C4-2B (cell line): ENCODE measurements at regions not wholly inside any gene's neighbourhood (a gene's known extent, or its start where the extent isn't known, plus 50 kb on each side); places are given as distances from the start of the nearest gene placed in this dataset.

Experiments
- H3K27ac ChIP-seq: fragments of 450-650 bp; 2 replicates; pipeline ENCODE4 v1.5.1; 2017
- CTCF ChIP-seq: fragments of 450-650 bp; conservative IDR thresholded peaks from 2 replicates; pipeline ENCODE4 v1.5.1; 2017; ENCODE audit warnings: mild to moderate bottlenecking
- ZFX ChIP-seq: fragments of 450-650 bp; IDR thresholded peaks from 2 replicates; pipeline ENCODE4 v1.6.1; 2017

- no peak for TF ChIP-seq ZFX
- H3K27ac ChIP-seq, result no peak overlapping the region
Observed at GRCh38 chr6:135592276-135592675, 94.7 kb upstream of the AHI1 start.

- no peak for TF ChIP-seq CTCF
- no peak for TF ChIP-seq ZFX
- H3K27ac ChIP-seq, result no peak overlapping the region
Observed at GRCh38 chr6:135594000-135594399, 96.5 kb upstream of the AHI1 start.

- TF ChIP-seq ZFX, result no peak
- no peak for TF ChIP-seq CTCF
- H3K27ac ChIP-seq, result no peak overlapping the region
Observed at GRCh38 chr6:135600086-135600702, 102.7 kb upstream of the AHI1 start.

- H3K27ac ChIP-seq, result no peak overlapping the region
- TF ChIP-seq ZFX, result no peak
- TF ChIP-seq CTCF, result no peak
Observed at GRCh38 chr6:135600931-135601330, 103.4 kb upstream of the AHI1 start.

GRCh38 chr6:135601857-135602256, 104.3 kb upstream of the AHI1 start:
- TF ChIP-seq CTCF (no peak), ZFX (no peak)
- no peak overlapping the region for H3K27ac ChIP-seq

GRCh38 chr6:135603249-135603648, 105.7 kb upstream of the AHI1 start:
- TF ChIP-seq ZFX, result no peak
- TF ChIP-seq CTCF, result no peak
- H3K27ac ChIP-seq, result no peak overlapping the region

- H3K27ac ChIP-seq, result no peak overlapping the region
- TF ChIP-seq ZFX (no peak), CTCF (no peak)
Observed at GRCh38 chr6:135604035-135604860, 106.7 kb upstream of the AHI1 start.
